NT2/D1 (cell line): ENCODE measurements at regions not wholly inside any gene's neighbourhood (a gene's known extent, or its start where the extent isn't known, plus 50 kb on each side); places are given as distances from the start of the nearest gene placed in this dataset.

Experiments used
- DNase-seq: peaks from one replicate; pipeline ENCODE4 v3.0.0-alpha.2; 2011; ENCODE audit warnings: low read depth, low spot score
- H3K27me3 ChIP-seq: 2 replicates; pipeline ENCODE4 v1.6.0; 2011; ENCODE audit warnings: mild to moderate bottlenecking; ENCODE audit not compliant: insufficient read length, insufficient read depth
- H3K36me3 ChIP-seq: 2 replicates; pipeline ENCODE4 v1.6.1; 2011; ENCODE audit warnings: mild to moderate bottlenecking, low read length, mixed read lengths; ENCODE audit not compliant: insufficient read depth, insufficient read length
- H3K4me1 ChIP-seq: 2 replicates; pipeline ENCODE4 v1.5.1; 2011; ENCODE audit not compliant: insufficient read depth, insufficient read length
- H3K4me3 ChIP-seq: 2 replicates; pipeline ENCODE4 v1.5.1; 2011; ENCODE audit warnings: low read depth; ENCODE audit not compliant: insufficient read length
- H3K9ac ChIP-seq: 2 replicates; pipeline ENCODE4 v1.6.0; 2011; ENCODE audit warnings: low read depth; ENCODE audit not compliant: insufficient read length
- H3K9me3 ChIP-seq: 2 replicates; pipeline ENCODE4 v1.5.1; 2011; ENCODE audit warnings: mild to moderate bottlenecking, low read length; ENCODE audit not compliant: insufficient read depth
- SUZ12 ChIP-seq: IDR thresholded peaks from 2 replicates; pipeline ENCODE4 v1.6.1; 2011; ENCODE audit not compliant: insufficient read length, insufficient read depth; ENCODE audit errors: extremely low read depth
- YY1 ChIP-seq: IDR thresholded peaks from 2 replicates; pipeline ENCODE4 v1.6.1; 2011; ENCODE audit not compliant: insufficient read length, insufficient read depth
- ZNF274 ChIP-seq: IDR thresholded peaks from 2 replicates; pipeline ENCODE4 v1.6.1; 2011; ENCODE audit warnings: mild to moderate bottlenecking, low read depth, low read length

GRCh38 chr10:130992802-130993523 is 318.6 kb downstream of the TCERG1L start:
- no peak overlapping the region for H3K4me3 ChIP-seq
- TF ChIP-seq ZNF274 (no peak), YY1 (no peak), SUZ12 (no peak)
- H3K9ac ChIP-seq, result no peak overlapping the region
- no peaks in the 10 kb centered on the region for H3K27me3 ChIP-seq
- no peak for DNase-seq
- no peaks in the 10 kb centered on the region for H3K4me1 ChIP-seq
- H3K36me3 ChIP-seq, result no peaks in the 10 kb centered on the region
- H3K9me3 ChIP-seq, result no peaks in the 10 kb centered on the region

GRCh38 chr10:130993612-130994011 is 317.9 kb downstream of the TCERG1L start:
- TF ChIP-seq ZNF274 (no peak), YY1 (no peak)
- Histone ChIP-seq H3K4me3 (no peak overlapping the region), H3K27me3 (no peaks in the 10 kb centered on the region), H3K9ac (no peak overlapping the region), H3K36me3 (no peaks in the 10 kb centered on the region), H3K9me3 (no peaks in the 10 kb centered on the region), H3K4me1 (no peaks in the 10 kb centered on the region)
- no peak for DNase-seq

- TF ChIP-seq ZNF274 (no peak), SUZ12 (no peak), YY1 (no peak)
- no peaks in the 10 kb centered on the region for H3K36me3 ChIP-seq
- no peak for DNase-seq
- no peaks in the 10 kb centered on the region for H3K9me3 ChIP-seq
- H3K27me3 ChIP-seq, result no peaks in the 10 kb centered on the region
- H3K4me1 ChIP-seq, result no peaks in the 10 kb centered on the region
- no peak overlapping the region for H3K4me3 ChIP-seq
- H3K9ac ChIP-seq, result no peak overlapping the region
Measured at GRCh38 chr10:130994191-130994590, 317.3 kb downstream of the TCERG1L start.

- no peaks in the 10 kb centered on the region for H3K9me3 ChIP-seq
- H3K9ac ChIP-seq, result no peak overlapping the region
- H3K4me3 ChIP-seq, result no peak overlapping the region
- H3K4me1 ChIP-seq, result peaks cover 5% of the 10 kb centered on the region
- TF ChIP-seq ZNF274, result no peak
- no peak for TF ChIP-seq SUZ12
- no peak for TF ChIP-seq YY1
- H3K36me3 ChIP-seq, result no peaks in the 10 kb centered on the region
- no peaks in the 10 kb centered on the region for H3K27me3 ChIP-seq
- DNase-seq, result no peak
Measured at GRCh38 chr10:130994845-130995244, 316.7 kb downstream of the TCERG1L start.

GRCh38 chr10:130997267-130998045 is 314.1 kb downstream of the TCERG1L start:
- DNase-seq, result no peak
- H3K9ac ChIP-seq, result no peak overlapping the region
- no peaks in the 10 kb centered on the region for H3K36me3 ChIP-seq
- no peaks in the 10 kb centered on the region for H3K9me3 ChIP-seq
- no peak overlapping the region for H3K4me3 ChIP-seq
- H3K4me1 ChIP-seq, result peaks cover 15% of the 10 kb centered on the region
- H3K27me3 ChIP-seq, result no peaks in the 10 kb centered on the region
- no peak for TF ChIP-seq SUZ12
- TF ChIP-seq ZNF274, result no peak
- no peak for TF ChIP-seq YY1

- Histone ChIP-seq H3K9me3 (no peaks in the 10 kb centered on the region), H3K4me1 (peaks cover 15% of the 10 kb centered on the region), H3K4me3 (no peak overlapping the region), H3K27me3 (no peaks in the 10 kb centered on the region), H3K36me3 (no peaks in the 10 kb centered on the region), H3K9ac (no peak overlapping the region)
- DNase-seq, result no peak
- no peak for TF ChIP-seq ZNF274
- TF ChIP-seq SUZ12, result no peak
- no peak for TF ChIP-seq YY1
Measured at GRCh38 chr10:130998046-130998435, 313.5 kb downstream of the TCERG1L start.

GRCh38 chr10:130998642-130999041 is 312.9 kb downstream of the TCERG1L start:
- Histone ChIP-seq H3K4me1 (peaks cover 15% of the 10 kb centered on the region), H3K27me3 (no peaks in the 10 kb centered on the region), H3K36me3 (no peaks in the 10 kb centered on the region), H3K4me3 (no peak overlapping the region), H3K9ac (no peak overlapping the region), H3K9me3 (no peaks in the 10 kb centered on the region)
- TF ChIP-seq YY1 (no peak), ZNF274 (no peak), SUZ12 (no peak)
- DNase-seq, result no peak
